A673 (cell line): ENCODE measurements at regions not wholly inside any gene's neighbourhood (a gene's known extent, or its start where the extent isn't known, plus 50 kb on each side); places are given as distances from the start of the nearest gene placed in this dataset.

Experiments
- EZH2 ChIP-seq: fragments of 200-600 bp; sonication (generic); IDR thresholded peaks from 2 replicates; pipeline ENCODE4 v1.6.1; 2017; ENCODE audit warnings: borderline replicate concordance, low read depth, mild to moderate bottlenecking, mixed read lengths, antibody characterized with exemption, low read length; ENCODE audit not compliant: poor library complexity, severe bottlenecking
- TF ChIP-seq, protein P1 (sequence below): fragments of 300-800, 200-600 bp; sonication (generic); conservative IDR thresholded peaks from 2 replicates; pipeline ENCODE4 v1.5.1; 2017; ENCODE audit warnings: low read depth, mild to moderate bottlenecking, antibody characterized with exemption, low read length, moderate library complexity, mixed read lengths

DNA sequence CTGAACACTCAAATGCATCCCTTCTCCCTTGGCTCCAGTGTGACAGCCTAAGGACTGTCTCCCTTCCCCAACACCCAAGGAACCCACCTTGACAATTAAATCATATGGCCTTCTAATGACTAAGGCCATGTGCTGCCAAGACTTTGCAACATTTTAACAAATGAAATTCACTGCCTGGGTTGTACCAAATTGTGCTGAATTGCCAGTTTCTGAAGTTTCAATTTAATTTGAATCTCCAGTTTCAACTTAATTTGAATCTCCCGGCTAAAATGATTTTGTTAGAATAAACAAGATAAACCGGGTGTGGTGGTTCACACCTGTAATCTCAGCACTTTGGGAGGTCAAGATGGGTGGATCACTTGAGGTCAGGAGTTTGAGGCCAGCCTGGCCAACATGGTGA, 72.4 kb upstream of the RAP2B start:
- TF ChIP-seq EZH2, result no peak
- TF ChIP-seq, protein P1, sequence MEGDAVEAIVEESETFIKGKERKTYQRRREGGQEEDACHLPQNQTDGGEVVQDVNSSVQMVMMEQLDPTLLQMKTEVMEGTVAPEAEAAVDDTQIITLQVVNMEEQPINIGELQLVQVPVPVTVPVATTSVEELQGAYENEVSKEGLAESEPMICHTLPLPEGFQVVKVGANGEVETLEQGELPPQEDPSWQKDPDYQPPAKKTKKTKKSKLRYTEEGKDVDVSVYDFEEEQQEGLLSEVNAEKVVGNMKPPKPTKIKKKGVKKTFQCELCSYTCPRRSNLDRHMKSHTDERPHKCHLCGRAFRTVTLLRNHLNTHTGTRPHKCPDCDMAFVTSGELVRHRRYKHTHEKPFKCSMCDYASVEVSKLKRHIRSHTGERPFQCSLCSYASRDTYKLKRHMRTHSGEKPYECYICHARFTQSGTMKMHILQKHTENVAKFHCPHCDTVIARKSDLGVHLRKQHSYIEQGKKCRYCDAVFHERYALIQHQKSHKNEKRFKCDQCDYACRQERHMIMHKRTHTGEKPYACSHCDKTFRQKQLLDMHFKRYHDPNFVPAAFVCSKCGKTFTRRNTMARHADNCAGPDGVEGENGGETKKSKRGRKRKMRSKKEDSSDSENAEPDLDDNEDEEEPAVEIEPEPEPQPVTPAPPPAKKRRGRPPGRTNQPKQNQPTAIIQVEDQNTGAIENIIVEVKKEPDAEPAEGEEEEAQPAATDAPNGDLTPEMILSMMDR, result no peak
